GM12878 (cell line): ENCODE measurements at regions not wholly inside any gene's neighbourhood (a gene's known extent, or its start where the extent isn't known, plus 50 kb on each side); places are given as distances from the start of the nearest gene placed in this dataset.

ENCODE experiments used
- BCL11A ChIP-seq: IDR thresholded peaks from 2 replicates; pipeline ENCODE4 v1.6.1; 2011; ENCODE audit warnings: low read depth, low read length
- BHLHE40 ChIP-seq, 2 experiments: fragments of 450-650 bp in 1 of 2; IDR thresholded peaks; 2 replicates each; pipeline ENCODE4 v1.6.1; 2011 to 2017; ENCODE audit warnings: low read depth in 2 of 2, borderline replicate concordance in 1 of 2, improper control_type of control experiment in 1 of 2, low read length in 1 of 2, mild to moderate bottlenecking in 1 of 2
- CBX5 ChIP-seq: sonication (generic); IDR thresholded peaks from 2 replicates; pipeline ENCODE4 v1.6.1; 2016; ENCODE audit warnings: low read depth, moderate library complexity, mild to moderate bottlenecking, inconsistent platforms
- FOXK2 ChIP-seq: fragments of 450-650 bp; IDR thresholded peaks from 2 replicates; pipeline ENCODE4 v1.6.1; 2017; ENCODE audit warnings: mild to moderate bottlenecking, moderate library complexity
- GATAD2B ChIP-seq: fragments of 450-650 bp; conservative IDR thresholded peaks from 2 replicates; pipeline ENCODE4 v1.6.1; 2017; ENCODE audit warnings: low read depth, mild to moderate bottlenecking, moderate library complexity
- NRF1 ChIP-seq: conservative IDR thresholded peaks from 2 replicates; pipeline ENCODE4 v1.6.1; 2011; ENCODE audit warnings: mild to moderate bottlenecking, low read depth, low read length, improper control_type of control experiment
- YBX1 ChIP-seq: fragments of 450-650 bp; IDR thresholded peaks from 2 replicates; pipeline ENCODE4 v1.6.1; 2016; ENCODE audit warnings: antibody characterized with exemption
- TF ChIP-seq, protein P1 (sequence below): IDR thresholded peaks from 2 replicates; pipeline ENCODE4 v1.6.1; 2012; ENCODE audit warnings: improper control_type of control experiment, low read depth, low read length; ENCODE audit not compliant: insufficient replicate concordance
- TF ChIP-seq, protein P2 (sequence below): IDR thresholded peaks from 2 replicates; pipeline ENCODE4 v1.6.1; 2011; ENCODE audit warnings: borderline replicate concordance, low read depth, mild to moderate bottlenecking, moderate library complexity, low read length; ENCODE audit not compliant: insufficient read depth, poor library complexity, severe bottlenecking
- TF ChIP-seq, protein P3 (sequence below): fragments of 450-650 bp; conservative IDR thresholded peaks from 2 replicates; pipeline ENCODE4 v1.6.1; 2017; ENCODE audit warnings: mild to moderate bottlenecking, moderate library complexity

DNA sequence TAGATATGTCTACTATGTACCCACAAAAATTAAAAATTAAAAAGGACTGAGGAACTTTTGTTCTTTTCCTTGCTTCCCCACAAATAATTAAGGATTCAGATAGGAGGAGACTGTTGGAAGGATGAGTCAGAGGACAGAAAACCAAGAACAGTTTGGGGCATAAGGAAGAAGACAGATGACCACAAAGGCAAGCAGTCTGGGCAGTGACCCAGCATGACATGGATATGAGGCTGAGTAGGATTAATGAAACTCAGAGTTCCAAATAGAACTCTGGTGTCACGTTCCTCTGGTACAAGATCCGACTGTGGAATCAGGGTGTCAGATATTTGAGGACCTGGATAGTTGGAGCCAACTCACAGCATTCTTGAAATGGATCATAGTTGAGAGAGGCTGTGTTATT lies 89.3 kb upstream of the SLC38A4 start (continued):
- TF ChIP-seq, protein P1, sequence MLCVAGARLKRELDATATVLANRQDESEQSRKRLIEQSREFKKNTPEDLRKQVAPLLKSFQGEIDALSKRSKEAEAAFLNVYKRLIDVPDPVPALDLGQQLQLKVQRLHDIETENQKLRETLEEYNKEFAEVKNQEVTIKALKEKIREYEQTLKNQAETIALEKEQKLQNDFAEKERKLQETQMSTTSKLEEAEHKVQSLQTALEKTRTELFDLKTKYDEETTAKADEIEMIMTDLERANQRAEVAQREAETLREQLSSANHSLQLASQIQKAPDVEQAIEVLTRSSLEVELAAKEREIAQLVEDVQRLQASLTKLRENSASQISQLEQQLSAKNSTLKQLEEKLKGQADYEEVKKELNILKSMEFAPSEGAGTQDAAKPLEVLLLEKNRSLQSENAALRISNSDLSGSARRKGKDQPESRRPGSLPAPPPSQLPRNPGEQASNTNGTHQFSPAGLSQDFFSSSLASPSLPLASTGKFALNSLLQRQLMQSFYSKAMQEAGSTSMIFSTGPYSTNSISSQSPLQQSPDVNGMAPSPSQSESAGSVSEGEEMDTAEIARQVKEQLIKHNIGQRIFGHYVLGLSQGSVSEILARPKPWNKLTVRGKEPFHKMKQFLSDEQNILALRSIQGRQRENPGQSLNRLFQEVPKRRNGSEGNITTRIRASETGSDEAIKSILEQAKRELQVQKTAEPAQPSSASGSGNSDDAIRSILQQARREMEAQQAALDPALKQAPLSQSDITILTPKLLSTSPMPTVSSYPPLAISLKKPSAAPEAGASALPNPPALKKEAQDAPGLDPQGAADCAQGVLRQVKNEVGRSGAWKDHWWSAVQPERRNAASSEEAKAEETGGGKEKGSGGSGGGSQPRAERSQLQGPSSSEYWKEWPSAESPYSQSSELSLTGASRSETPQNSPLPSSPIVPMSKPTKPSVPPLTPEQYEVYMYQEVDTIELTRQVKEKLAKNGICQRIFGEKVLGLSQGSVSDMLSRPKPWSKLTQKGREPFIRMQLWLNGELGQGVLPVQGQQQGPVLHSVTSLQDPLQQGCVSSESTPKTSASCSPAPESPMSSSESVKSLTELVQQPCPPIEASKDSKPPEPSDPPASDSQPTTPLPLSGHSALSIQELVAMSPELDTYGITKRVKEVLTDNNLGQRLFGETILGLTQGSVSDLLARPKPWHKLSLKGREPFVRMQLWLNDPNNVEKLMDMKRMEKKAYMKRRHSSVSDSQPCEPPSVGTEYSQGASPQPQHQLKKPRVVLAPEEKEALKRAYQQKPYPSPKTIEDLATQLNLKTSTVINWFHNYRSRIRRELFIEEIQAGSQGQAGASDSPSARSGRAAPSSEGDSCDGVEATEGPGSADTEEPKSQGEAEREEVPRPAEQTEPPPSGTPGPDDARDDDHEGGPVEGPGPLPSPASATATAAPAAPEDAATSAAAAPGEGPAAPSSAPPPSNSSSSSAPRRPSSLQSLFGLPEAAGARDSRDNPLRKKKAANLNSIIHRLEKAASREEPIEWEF: no peak
- TF ChIP-seq NRF1: no peak
- TF ChIP-seq, protein P2, sequence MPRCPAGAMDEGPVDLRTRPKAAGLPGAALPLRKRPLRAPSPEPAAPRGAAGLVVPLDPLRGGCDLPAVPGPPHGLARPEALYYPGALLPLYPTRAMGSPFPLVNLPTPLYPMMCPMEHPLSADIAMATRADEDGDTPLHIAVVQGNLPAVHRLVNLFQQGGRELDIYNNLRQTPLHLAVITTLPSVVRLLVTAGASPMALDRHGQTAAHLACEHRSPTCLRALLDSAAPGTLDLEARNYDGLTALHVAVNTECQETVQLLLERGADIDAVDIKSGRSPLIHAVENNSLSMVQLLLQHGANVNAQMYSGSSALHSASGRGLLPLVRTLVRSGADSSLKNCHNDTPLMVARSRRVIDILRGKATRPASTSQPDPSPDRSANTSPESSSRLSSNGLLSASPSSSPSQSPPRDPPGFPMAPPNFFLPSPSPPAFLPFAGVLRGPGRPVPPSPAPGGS: no peak
- no peak for TF ChIP-seq GATAD2B
- TF ChIP-seq FOXK2: no peak
- TF ChIP-seq, protein P3, sequence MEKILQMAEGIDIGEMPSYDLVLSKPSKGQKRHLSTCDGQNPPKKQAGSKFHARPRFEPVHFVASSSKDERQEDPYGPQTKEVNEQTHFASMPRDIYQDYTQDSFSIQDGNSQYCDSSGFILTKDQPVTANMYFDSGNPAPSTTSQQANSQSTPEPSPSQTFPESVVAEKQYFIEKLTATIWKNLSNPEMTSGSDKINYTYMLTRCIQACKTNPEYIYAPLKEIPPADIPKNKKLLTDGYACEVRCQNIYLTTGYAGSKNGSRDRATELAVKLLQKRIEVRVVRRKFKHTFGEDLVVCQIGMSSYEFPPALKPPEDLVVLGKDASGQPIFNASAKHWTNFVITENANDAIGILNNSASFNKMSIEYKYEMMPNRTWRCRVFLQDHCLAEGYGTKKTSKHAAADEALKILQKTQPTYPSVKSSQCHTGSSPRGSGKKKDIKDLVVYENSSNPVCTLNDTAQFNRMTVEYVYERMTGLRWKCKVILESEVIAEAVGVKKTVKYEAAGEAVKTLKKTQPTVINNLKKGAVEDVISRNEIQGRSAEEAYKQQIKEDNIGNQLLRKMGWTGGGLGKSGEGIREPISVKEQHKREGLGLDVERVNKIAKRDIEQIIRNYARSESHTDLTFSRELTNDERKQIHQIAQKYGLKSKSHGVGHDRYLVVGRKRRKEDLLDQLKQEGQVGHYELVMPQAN: no peak
- TF ChIP-seq BCL11A: no peak
- no peak for TF ChIP-seq BHLHE40 (IDR thresholded peaks at IDR 0.05; ENCODE audit: borderline replicate concordance in 1 of 2, low read depth in 2 of 2, low read length in 1 of 2)
- no peak for TF ChIP-seq YBX1
- TF ChIP-seq CBX5: no peak
- TF ChIP-seq, all 136 proteins: peak for 0
